GM23248 (cell line): ENCODE measurements at regions not wholly inside any gene's neighbourhood (a gene's known extent, or its start where the extent isn't known, plus 50 kb on each side); places are given as distances from the start of the nearest gene placed in this dataset.

Experiments used
- EZH2 ChIP-seq: fragments of 200-600 bp; sonication (generic); IDR thresholded peaks from 2 replicates; pipeline ENCODE4 v1.6.1; 2018; ENCODE audit warnings: antibody characterized with exemption, mild to moderate bottlenecking; ENCODE audit not compliant: insufficient read depth, poor library complexity, severe bottlenecking
- EZH2phosphoT487 ChIP-seq: fragments of 200-600 bp; sonication (generic); IDR thresholded peaks from 2 replicates; pipeline ENCODE4 v1.6.1; 2018; ENCODE audit warnings: antibody characterized with exemption, moderate library complexity, mild to moderate bottlenecking, low read depth; ENCODE audit not compliant: insufficient read depth

DNA sequence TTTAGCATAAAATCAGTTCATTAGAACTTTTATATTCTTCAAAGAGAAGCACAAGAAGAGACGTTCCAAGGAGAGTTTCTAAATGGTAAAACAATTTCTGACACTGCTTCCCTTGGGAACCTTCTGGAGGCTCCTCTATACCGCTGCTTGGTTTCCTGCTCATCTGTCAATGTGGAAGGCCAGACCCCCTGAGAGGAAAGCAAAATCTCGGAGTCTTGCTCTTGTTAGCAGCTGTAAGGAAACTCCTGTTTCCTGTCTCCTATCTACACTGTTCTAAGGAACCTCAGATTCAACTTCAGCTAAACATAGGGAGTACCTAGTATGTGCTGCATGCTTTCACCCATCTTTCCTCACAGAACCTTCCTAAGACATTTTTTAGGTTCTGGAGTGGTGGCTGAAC lies 322.2 kb downstream of the BMPER start:
- TF ChIP-seq EZH2 (no peak), EZH2phosphoT487 (no peak)
